Prostate gland (tissue), 2 donors: ENCODE measurements at regions not wholly inside any gene's neighbourhood (a gene's known extent, or its start where the extent isn't known, plus 50 kb on each side); places are given as distances from the start of the nearest gene placed in this dataset.

ENCODE experiments used
- POLR2A ChIP-seq: fragments of 450-650 bp; IDR thresholded peaks from one replicate; pipeline ENCODE4 v1.6.1; 2016; ENCODE audit warnings: antibody characterized with exemption, mild to moderate bottlenecking
- TF ChIP-seq, protein P1 (sequence below), 4 experiments: fragments of 200-600 bp in 2 of 4; fragments of 450-650 bp in 2 of 4; sonication (generic) in 2 of 4; IDR thresholded peaks; 1 replicate in 3 of 4; 2 replicates in 1 of 4; pipeline ENCODE4 v1.5.1; 2016 to 2019; ENCODE audit warnings: antibody characterized with exemption in 4 of 4, mild to moderate bottlenecking in 2 of 4, moderate library complexity in 2 of 4

DNA sequence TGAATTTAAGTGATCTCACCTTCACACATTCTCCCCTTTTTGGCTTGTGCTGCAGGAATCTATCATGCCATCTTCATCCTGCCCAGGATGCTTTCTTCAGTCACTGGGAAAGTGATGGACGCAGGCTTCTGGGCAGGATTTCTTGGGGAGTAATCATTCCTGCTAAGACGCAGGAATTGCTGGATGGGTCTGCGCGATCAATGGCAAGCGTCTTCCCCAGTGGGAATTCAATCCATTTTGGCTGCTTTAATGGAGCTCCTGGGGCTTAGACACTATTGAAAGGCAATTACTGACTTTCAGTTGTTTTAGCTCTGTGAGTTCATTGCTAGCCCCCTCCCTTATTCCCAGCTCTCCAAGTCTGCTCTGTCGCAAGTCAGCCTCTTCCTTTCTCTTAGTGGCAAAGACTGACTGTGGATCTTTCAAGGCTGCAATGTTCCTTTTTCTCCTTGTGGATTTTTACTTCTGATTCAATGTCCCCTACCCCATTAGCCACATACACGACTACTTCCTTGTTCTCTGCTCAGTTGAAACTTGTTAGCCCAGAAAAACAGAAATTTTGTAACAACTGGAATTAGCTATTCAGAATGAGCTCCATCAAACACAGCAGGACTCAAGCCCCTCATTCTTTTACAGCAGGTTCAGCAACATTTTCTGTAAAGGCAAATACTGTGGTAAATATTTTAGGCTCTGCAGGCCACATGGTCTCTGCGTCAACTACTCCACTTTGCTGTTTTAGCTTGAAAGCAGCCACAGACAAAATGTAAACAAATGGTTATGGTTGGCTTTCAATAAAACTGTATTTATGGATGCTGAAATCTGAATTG, 154.9 kb downstream of the ASB9 start:
- TF ChIP-seq, protein P1, sequence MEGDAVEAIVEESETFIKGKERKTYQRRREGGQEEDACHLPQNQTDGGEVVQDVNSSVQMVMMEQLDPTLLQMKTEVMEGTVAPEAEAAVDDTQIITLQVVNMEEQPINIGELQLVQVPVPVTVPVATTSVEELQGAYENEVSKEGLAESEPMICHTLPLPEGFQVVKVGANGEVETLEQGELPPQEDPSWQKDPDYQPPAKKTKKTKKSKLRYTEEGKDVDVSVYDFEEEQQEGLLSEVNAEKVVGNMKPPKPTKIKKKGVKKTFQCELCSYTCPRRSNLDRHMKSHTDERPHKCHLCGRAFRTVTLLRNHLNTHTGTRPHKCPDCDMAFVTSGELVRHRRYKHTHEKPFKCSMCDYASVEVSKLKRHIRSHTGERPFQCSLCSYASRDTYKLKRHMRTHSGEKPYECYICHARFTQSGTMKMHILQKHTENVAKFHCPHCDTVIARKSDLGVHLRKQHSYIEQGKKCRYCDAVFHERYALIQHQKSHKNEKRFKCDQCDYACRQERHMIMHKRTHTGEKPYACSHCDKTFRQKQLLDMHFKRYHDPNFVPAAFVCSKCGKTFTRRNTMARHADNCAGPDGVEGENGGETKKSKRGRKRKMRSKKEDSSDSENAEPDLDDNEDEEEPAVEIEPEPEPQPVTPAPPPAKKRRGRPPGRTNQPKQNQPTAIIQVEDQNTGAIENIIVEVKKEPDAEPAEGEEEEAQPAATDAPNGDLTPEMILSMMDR (IDR thresholded peaks at IDR 0.05) = no peak
- no peak for TF ChIP-seq POLR2A
